OCI-LY3 (cell line): ENCODE measurements at regions not wholly inside any gene's neighbourhood (a gene's known extent, or its start where the extent isn't known, plus 50 kb on each side); places are given as distances from the start of the nearest gene placed in this dataset.

Source experiments
- CTCF ChIP-seq: fragments of 200-600, 300-600 bp; sonication (generic); IDR thresholded peaks from 2 replicates; pipeline ENCODE4 v1.5.1; 2014; ENCODE audit warnings: antibody characterized with exemption, low read length, low read depth
- EZH2phosphoT487 ChIP-seq: fragments of 200-600 bp; shearing (Covaris generic); IDR thresholded peaks from 2 replicates; pipeline ENCODE4 v1.6.1; 2018; ENCODE audit warnings: antibody characterized with exemption, mixed run types, low read depth

- TF ChIP-seq CTCF (no peak), EZH2phosphoT487 (no peak)
These were observed 506.6 kb upstream of the TMEM132C start for GRCh38 chr12:127760357-127760756.
